Parathyroid adenoma (tissue), 2 donors: ENCODE measurements at regions not wholly inside any gene's neighbourhood (a gene's known extent, or its start where the extent isn't known, plus 50 kb on each side); places are given as distances from the start of the nearest gene placed in this dataset.

Source experiments
- H2AFZ ChIP-seq: fragments of 300-600 bp; sonication (generic); one replicate; pipeline ENCODE4 v1.7.0; 2017; ENCODE audit warnings: antibody characterized with exemption, mild to moderate bottlenecking
- H3K27ac ChIP-seq: fragments of 300-600 bp; sonication (generic); one replicate; pipeline ENCODE4 v1.7.0; 2017
- H3K27me3 ChIP-seq: fragments of 300-600 bp; sonication (generic); one replicate; pipeline ENCODE4 v1.7.0; 2017; ENCODE audit warnings: low read length; ENCODE audit not compliant: control insufficient read depth, insufficient read depth
- H3K36me3 ChIP-seq: fragments of 300-600 bp; sonication (generic); one replicate; pipeline ENCODE4 v1.7.0; 2017; ENCODE audit warnings: low read length; ENCODE audit not compliant: control insufficient read depth, insufficient read depth
- H3K4me1 ChIP-seq: fragments of 300-600 bp; sonication (generic); one replicate; pipeline ENCODE4 v1.7.0; 2017; ENCODE audit warnings: control low read depth
- H3K4me2 ChIP-seq: fragments of 300-600 bp; sonication (generic); one replicate; pipeline ENCODE4 v1.7.0; 2017; ENCODE audit warnings: low read length
- H3K4me3 ChIP-seq: fragments of 300-600 bp; sonication (generic); one replicate; pipeline ENCODE4 v1.7.0; 2017; ENCODE audit warnings: low read depth, low read length
- H3K79me2 ChIP-seq: fragments of 300-600 bp; sonication (generic); one replicate; pipeline ENCODE4 v1.7.0; 2017; ENCODE audit warnings: control low read depth
- H3K9ac ChIP-seq: fragments of 300-600 bp; sonication (generic); one replicate; pipeline ENCODE4 v1.7.0; 2017; ENCODE audit warnings: mild to moderate bottlenecking
- H3K9me3 ChIP-seq: fragments of 300-600 bp; sonication (generic); one replicate; pipeline ENCODE4 v1.7.0; 2017; ENCODE audit warnings: low read length; ENCODE audit not compliant: control insufficient read depth
- CTCF ChIP-seq: fragments of 300-600 bp; sonication (generic); IDR thresholded peaks from one replicate; pipeline ENCODE4 v1.7.0; 2017; ENCODE audit warnings: antibody characterized with exemption, mild to moderate bottlenecking
- donor health status: primary hyperparathyroidism.

DNA sequence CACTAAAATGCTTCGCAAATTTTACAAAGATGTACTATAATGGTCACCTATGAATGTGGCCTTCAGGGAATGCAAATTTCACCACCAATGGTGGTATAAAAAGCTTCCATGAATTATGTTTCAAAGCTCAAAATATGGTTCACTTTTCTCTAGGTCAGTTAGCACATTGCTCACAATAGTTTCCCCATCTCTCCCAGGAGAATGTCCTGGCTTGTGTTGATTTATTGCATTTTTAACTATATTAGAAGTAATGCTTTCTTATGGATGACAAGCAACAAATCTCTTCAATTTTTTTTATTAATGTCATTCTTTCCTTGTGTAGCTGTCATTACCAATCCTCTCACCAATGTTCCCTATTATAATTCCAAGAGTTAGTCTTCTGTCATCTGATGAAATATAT is 621.2 kb downstream of the TBC1D4 start:
- Histone ChIP-seq H3K9ac (no peak overlapping the region), H3K4me3 (no peak overlapping the region), H3K4me2 (no peak overlapping the region), H3K36me3 (no peaks in the 10 kb centered on the region), H3K9me3 (no peaks in the 10 kb centered on the region), H3K27me3 (no peaks in the 10 kb centered on the region), H3K27ac (no peak overlapping the region), H2AFZ (no peak overlapping the region), H3K79me2 (no peaks in the 10 kb centered on the region), H3K4me1 (no peaks in the 10 kb centered on the region)
- TF ChIP-seq CTCF, result no peak

GRCh38 chr13:74850893-74851292 is 631.1 kb downstream of the TBC1D4 start:
- Histone ChIP-seq H3K4me1 (no peaks in the 10 kb centered on the region), H3K79me2 (no peaks in the 10 kb centered on the region), H3K9me3 (no peaks in the 10 kb centered on the region), H3K36me3 (no peaks in the 10 kb centered on the region), H3K9ac (no peak overlapping the region), H3K27me3 (no peaks in the 10 kb centered on the region), H3K4me3 (no peak overlapping the region), H3K4me2 (no peak overlapping the region), H2AFZ (no peak overlapping the region), H3K27ac (no peak overlapping the region)
- TF ChIP-seq CTCF, result no peak

GRCh38 chr13:74847966-74848365 is 634.0 kb downstream of the TBC1D4 start:
- H3K9ac ChIP-seq, result no peak overlapping the region
- TF ChIP-seq CTCF, result no peak
- H3K79me2 ChIP-seq, result no peaks in the 10 kb centered on the region
- H3K27me3 ChIP-seq, result no peaks in the 10 kb centered on the region
- no peak overlapping the region for H3K4me2 ChIP-seq
- H2AFZ ChIP-seq, result no peak overlapping the region
- H3K4me1 ChIP-seq, result no peaks in the 10 kb centered on the region
- no peaks in the 10 kb centered on the region for H3K9me3 ChIP-seq
- H3K36me3 ChIP-seq, result no peaks in the 10 kb centered on the region
- no peak overlapping the region for H3K27ac ChIP-seq
- no peak overlapping the region for H3K4me3 ChIP-seq

DNA sequence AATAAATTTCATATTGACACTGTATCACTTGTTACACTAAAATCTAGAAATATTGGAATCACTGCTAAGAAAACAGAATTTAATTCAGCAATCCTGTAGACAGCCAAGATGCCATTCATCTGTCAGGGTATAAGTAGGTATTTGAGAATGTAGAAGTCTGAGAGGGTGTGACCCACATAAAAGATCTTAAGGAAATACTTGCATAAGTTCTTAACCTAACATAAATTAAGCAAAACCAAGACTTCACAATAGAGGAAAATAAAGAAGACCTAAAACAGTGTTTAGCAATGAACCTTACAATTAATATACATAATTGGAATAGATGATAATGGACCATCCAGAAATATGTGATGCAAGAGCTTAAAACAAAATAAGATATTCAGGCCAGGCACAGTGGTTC is 636.2 kb downstream of the TBC1D4 start:
- Histone ChIP-seq H3K9ac (no peak overlapping the region), H3K79me2 (no peaks in the 10 kb centered on the region), H3K9me3 (no peaks in the 10 kb centered on the region), H3K36me3 (no peaks in the 10 kb centered on the region), H3K27ac (no peak overlapping the region), H3K4me3 (no peak overlapping the region), H2AFZ (no peak overlapping the region), H3K27me3 (no peaks in the 10 kb centered on the region), H3K4me1 (no peaks in the 10 kb centered on the region), H3K4me2 (no peak overlapping the region)
- no peak for TF ChIP-seq CTCF

- Histone ChIP-seq H3K4me3 (no peak overlapping the region), H3K9ac (no peak overlapping the region), H3K4me2 (no peak overlapping the region), H3K79me2 (no peaks in the 10 kb centered on the region), H3K4me1 (no peaks in the 10 kb centered on the region), H3K36me3 (no peaks in the 10 kb centered on the region), H3K27ac (no peak overlapping the region), H3K9me3 (no peaks in the 10 kb centered on the region), H3K27me3 (no peaks in the 10 kb centered on the region), H2AFZ (no peak overlapping the region)
- no peak for TF ChIP-seq CTCF
Observed at GRCh38 chr13:74841651-74842050, 640.3 kb downstream of the TBC1D4 start.
